Endothelial cell of hepatic sinusoid (primary cell): ENCODE measurements at regions not wholly inside any gene's neighbourhood (a gene's known extent, or its start where the extent isn't known, plus 50 kb on each side); places are given as distances from the start of the nearest gene placed in this dataset.

Experiments
- in situ Hi-C: cut with HindIII; loops from 2 replicates; pipeline ENCODE4 v1.10.0; 2017; ENCODE audit warnings: low sequenced_read_pairs

- in situ Hi-C loops = no loop called here
These were observed 264.3 kb downstream of the NOL4 start for GRCh38 chr18:33960417-33960816.

GRCh38 chr18:33959609-33960008 is 265.1 kb downstream of the NOL4 start:
- in situ Hi-C loops = no loop called here

- in situ Hi-C loops = no loop called here
These were observed 267.0 kb downstream of the NOL4 start for GRCh38 chr18:33957707-33958106.

- in situ Hi-C loops = no loop called here
These were observed 273.7 kb downstream of the NOL4 start for GRCh38 chr18:33951031-33951430.

- in situ Hi-C loops = no loop called here
These were observed 278.4 kb downstream of the NOL4 start for GRCh38 chr18:33946336-33946735.

- in situ Hi-C loops = no loop called here
These were observed 280.2 kb downstream of the NOL4 start for GRCh38 chr18:33944493-33944892.

GRCh38 chr18:33937270-33937816 is 287.4 kb downstream of the NOL4 start:
- in situ Hi-C loops = no loop called here

- in situ Hi-C loops = no loop called here
These were observed 290.5 kb downstream of the NOL4 start for GRCh38 chr18:33934258-33934657.

GRCh38 chr18:33928231-33928630 is 296.5 kb downstream of the NOL4 start:
- in situ Hi-C loops = no loop called here

- in situ Hi-C loops = no loop called here
These were observed 300.1 kb downstream of the NOL4 start for GRCh38 chr18:33924576-33924975.

GRCh38 chr18:33923980-33924379 is 300.7 kb downstream of the NOL4 start:
- in situ Hi-C loops = no loop called here

- in situ Hi-C loops = no loop called here
These were observed 306.1 kb downstream of the NOL4 start for GRCh38 chr18:33918571-33918970.

GRCh38 chr18:33916200-33916599 is 308.5 kb downstream of the NOL4 start:
- in situ Hi-C loops = no loop called here

- in situ Hi-C loops = no loop called here
These were observed 310.3 kb downstream of the NOL4 start for GRCh38 chr18:33914399-33914798.

GRCh38 chr18:33906046-33906445 is 318.7 kb downstream of the NOL4 start:
- in situ Hi-C loops = no loop called here

GRCh38 chr18:33901894-33902512 is 322.7 kb downstream of the NOL4 start:
- in situ Hi-C loops = no loop called here

- in situ Hi-C loops = no loop called here
These were observed 322.6 kb downstream of the ASXL3 start for GRCh38 chr18:33900638-33901037.

- in situ Hi-C loops = no loop called here
These were observed 320.4 kb downstream of the ASXL3 start for GRCh38 chr18:33898427-33898826.

GRCh38 chr18:33878213-33878612 is 300.2 kb downstream of the ASXL3 start:
- in situ Hi-C loops = no loop called here

- in situ Hi-C loops = no loop called here
These were observed 297.1 kb downstream of the ASXL3 start for GRCh38 chr18:33875029-33875565.

- in situ Hi-C loops = no loop called here
These were observed 295.1 kb downstream of the ASXL3 start for GRCh38 chr18:33873112-33873511.

- in situ Hi-C loops = no loop called here
These were observed 293.5 kb downstream of the ASXL3 start for GRCh38 chr18:33871363-33872025.
